Stromal cell of bone marrow (primary cell): ENCODE measurements at regions not wholly inside any gene's neighbourhood (a gene's known extent, or its start where the extent isn't known, plus 50 kb on each side); places are given as distances from the start of the nearest gene placed in this dataset.

Source experiments
- DNase-seq: peaks from one replicate; pipeline ENCODE4 v3.0.0-alpha.2; 2012; ENCODE audit warnings: low read depth

DNA sequence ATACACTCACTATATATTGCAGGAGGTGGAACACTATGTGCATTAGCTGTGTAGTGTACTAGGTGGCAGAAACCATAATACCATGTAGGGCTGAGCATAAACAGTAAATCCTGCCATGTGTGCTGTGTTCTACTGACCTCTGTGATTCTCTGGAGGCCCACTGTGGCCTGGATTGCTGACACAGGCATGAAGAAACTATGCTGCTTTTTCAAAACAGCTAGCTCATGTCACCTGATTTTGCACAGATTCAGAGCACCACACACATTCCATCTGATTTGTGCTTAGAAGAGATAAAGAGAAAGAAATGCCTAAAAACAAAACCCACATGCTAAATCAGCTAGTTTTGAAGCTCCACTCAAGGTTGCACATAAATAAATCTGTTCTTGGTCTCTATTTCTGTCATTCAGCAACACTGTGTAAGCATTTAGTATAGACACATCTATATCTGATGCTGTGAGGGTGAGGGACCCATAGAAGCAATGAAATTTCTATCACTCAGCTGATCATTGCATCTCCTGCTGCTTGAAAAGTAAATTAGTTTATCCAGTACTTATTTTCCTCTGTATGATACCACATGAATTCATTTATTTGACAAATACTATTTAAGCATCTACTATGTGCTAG lies 1007.7 kb upstream of the SEMA6D start:
- no peak for DNase-seq

DNA sequence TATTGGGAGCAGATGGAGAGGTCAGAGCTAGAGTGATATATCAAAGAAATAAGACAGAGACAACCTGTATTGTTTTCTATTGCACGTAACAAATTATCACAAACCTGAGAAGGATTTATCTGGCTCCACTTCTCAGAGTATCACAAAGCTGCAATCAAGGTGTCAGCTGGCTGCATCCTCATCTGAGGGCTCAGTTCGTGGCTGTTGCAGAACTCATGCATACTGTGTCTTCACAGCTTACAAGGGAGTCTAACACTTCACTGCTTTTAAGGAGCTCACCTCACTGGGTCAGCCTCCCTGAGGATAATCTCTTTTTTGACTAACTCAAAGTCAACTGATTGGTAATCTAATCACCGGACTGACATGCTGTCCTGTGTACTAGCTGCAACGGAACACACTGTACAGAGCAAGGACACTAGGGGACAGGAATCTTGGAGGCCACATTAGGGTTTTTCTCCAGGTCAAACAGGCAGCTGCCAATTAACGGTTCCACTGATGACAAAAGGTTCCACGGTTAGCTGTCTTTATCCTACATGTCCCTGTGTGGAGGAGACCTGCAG lies 1006.8 kb upstream of the SEMA6D start:
- no peak for DNase-seq

DNA sequence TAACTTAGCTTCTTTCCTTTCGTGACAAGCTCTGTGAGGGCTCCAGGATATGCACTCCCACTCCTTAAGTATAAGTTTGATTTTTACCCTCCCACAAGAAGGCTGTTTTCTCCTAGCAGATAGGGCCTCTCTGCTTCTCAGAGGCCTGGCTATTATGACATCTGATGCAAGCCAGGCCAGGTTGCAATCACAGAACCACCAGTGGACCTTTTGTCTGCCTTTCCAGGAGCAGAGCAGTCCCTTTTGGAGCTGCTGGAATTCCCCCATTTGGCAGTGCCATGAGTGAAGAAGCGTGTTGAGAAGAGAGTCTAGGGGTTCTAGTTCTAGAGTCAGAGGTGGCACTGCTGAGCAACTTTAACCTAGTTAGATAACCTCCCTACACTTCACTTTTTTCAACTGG lies 1004.3 kb upstream of the SEMA6D start:
- DNase-seq: no peak

DNA sequence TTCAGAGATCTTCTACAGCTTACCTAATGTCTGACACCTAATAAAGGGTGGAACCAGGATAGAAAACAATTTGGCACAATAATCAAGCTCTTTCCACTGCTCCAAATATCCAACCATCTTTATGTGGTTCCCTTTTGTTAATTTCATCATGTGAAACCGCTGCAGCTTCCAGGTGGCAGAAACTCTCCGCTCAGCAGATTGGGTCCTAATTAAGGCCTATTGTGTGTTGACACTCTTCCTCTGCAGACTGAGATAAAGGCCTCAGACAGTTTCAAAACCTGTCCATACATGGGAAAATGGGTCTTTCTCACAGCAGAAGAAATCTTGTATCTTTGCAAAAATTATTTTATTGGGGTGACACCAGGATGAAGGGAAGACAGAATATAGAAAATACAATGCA lies 1002.4 kb upstream of the SEMA6D start:
- no peak for DNase-seq

DNA sequence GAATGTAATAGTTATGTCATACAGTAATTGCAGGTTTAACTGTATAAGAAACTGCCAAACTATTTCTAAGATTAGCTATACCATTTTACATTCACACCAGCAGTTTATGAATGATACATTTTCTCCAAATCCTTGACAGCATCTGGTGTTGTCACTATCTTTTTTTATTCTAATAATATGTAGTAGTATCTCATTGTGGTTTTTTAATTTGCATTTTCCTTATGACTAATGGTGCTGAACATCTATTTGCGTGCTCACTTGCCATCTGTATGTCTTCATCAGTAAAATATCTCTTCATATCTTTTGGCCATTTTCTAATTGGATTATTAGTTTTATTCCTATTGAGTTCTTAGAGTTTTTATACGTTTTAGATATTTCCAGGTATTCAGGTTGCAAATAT lies 994.0 kb upstream of the SEMA6D start:
- no peak for DNase-seq

DNA sequence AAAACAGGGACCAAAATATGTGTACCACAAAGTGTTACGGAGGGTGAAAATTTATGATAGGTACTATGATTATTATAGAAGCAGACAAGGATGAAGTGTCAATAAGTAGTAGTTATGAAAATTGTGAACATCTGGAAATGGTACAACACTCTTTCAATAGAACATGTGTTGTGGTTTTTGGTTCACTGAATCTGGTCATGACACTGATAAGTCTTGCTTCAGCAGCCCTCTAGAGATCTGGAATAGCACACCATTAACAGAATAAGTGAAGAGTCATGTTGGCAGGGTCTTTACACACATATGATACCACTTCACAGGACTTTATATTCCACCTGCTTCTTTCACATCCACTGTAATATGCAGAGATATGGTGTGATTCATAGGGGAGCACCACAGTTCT lies 985.2 kb upstream of the SEMA6D start:
- no peak for DNase-seq

DNA sequence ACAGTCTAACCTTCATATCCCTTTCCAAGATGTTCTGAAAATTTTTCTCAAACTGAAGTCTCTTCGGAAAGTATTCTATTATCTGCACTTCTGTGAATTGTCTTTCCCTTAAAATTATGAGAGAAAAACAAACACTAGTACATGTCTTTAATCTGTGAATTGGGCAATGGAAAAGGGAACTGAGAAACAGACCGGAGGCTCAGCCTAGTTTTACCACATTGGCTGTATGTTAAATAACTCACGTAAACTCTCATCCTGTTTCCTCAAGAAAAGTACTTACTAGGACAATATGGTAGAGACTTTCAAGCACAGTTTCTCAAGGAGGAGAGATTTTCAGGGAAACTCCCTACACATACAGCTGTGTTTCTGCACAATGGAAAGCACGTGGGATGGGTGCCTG lies 982.2 kb upstream of the SEMA6D start:
- no peak for DNase-seq

DNA sequence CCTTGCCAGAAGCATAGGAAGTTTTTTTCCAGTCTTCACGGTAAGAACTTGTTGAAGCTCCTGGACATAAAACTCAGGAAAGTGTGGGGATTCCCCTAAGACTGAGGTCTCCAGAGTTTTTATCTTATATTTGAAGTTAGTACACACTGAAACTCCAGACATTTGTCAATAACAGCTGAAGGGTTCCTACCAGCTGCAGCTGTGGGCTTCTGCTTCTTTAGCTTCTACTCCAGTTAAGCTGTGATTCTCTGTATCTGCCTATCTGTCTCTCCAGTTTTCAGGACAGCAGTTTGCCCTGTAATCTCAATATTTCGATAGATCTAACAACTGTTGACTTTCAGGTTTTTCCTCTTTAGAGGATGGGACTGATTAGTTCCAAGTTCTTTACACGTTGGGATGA lies 966.0 kb upstream of the SEMA6D start:
- DNase-seq: no peak

DNA sequence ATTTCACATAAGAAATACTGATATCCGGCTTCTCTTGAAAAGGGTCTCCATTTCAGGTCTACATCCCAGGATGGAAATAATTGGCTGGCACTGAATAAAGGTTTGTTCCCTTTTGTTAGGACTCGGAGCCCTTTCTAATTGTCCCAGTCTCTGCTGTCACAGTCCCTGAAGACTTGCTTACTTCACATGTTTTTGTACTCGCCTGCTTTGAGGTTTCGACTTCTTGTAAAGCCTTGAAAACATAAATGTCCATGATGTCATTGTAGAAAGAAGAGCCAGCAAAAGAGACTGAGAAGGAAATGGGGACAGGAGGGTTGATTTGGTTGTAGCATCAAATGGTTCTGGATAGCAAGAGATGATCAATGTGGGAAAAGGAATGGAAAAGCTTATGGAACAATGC lies 963.4 kb upstream of the SEMA6D start:
- DNase-seq: no peak

DNA sequence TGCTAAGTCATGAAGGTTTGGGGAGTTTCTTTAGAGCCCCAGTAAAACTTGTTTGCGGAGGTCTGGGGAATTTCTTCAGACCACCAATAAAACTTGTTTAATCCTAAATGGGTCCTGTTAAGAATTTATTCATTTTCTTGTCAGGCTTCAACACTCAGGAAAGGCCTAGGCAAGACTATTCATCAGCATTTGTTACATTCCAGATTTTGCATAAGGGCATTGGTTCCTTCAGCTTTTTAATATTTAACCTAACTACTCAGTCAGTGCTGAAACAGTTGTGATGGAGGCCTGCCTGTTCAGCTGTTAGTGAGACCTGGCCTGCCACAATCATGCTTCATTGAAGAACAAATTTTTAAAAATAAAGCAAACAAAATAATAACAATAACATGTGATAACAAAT lies 954.2 kb upstream of the SEMA6D start:
- DNase-seq: no peak

DNA sequence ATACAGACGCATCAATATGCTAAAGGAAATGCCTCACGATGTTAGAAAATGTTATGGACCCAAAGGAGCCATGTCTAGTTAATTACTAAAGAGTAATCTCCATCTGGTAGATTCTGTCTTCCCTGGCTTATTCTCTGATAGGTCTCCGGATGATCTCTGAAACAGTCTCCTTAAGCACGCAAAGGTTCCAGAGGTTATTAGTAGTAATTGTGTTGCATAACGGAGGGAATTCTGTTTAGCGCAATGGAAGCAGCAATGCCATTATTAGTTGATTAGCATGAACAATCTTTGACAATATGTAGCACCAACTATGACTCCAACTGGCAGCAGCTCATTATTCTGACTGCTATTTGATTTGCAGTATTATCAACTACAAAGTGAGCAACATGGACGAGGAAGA lies 952.5 kb upstream of the SEMA6D start:
- no peak for DNase-seq

DNA sequence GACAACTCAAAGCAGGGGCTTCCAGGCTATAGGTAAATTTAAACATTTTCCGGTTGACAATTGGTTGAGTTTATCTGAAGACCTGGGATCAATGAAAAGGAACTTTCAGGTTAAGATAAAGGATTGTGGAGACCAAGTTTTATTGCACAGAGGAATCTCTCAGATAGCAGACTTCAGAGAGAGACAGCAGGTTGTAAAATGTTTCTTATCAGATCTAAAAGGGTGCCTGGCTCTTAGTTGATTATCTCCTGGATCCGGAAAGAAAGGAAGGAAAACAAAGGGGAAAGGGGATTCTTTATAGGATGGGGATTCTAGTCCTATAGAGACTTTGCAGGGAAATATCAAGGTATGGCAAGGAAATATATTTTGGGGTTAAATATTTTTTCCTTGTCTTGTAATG lies 951.3 kb upstream of the SEMA6D start:
- DNase-seq: no peak

DNA sequence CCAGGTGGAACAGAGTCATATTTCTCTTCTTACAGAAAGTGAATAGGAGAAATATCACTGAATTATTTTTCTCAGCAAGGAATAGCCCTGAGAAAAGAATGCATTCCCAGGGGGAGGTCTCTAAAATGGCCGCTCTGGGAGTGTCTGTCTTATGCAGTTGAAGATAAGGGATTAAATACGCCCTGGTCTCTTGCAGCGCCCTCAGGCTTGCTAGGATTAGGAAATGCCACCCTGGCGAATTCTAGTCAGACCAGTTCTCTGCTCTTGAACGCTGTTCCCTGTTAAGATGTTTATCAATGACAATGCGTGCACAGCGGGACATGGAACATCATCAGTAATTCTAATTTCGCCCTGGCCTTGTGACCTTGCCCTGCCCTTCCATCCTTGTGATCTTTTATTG lies 949.0 kb upstream of the SEMA6D start:
- no peak for DNase-seq

DNA sequence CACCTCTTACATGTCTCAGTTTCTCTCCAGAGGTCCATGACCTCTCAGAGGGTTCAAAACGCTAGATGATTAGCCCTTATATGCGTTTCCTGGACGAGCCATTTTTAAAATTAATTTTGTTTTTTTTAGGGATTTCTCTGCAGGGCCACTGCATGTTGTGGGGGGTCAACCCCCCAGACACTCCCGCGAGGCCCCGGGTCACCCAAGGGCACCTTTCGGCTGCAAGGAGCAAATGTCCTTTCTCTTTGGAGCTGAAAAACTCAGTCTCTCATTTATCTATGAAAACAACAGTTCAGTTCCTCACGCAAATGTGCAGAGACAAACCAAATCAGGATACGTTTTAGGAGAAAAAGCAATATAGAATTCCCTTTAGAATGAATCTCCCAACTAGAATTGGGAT lies 944.3 kb upstream of the SEMA6D start:
- DNase-seq: no peak

DNA sequence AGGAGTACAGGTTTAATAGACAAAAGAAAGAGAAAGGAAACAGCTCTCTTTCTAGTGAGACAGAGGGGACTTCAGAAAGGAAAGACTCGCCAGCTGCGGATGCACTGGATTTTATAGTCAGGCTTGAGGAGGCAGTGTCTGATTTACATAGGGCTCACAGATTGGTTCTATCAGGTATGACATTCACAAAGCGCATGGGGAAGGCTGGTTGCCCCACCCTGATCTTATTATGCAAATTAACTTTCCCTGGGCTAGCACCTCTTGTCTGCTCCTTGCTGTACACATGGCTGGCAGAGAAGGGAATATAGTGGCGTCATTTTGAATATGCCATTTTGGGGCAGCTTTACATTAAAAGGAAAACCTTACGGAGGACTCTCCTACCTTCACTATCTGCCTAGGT lies 938.4 kb upstream of the SEMA6D start:
- DNase-seq: no peak

DNA sequence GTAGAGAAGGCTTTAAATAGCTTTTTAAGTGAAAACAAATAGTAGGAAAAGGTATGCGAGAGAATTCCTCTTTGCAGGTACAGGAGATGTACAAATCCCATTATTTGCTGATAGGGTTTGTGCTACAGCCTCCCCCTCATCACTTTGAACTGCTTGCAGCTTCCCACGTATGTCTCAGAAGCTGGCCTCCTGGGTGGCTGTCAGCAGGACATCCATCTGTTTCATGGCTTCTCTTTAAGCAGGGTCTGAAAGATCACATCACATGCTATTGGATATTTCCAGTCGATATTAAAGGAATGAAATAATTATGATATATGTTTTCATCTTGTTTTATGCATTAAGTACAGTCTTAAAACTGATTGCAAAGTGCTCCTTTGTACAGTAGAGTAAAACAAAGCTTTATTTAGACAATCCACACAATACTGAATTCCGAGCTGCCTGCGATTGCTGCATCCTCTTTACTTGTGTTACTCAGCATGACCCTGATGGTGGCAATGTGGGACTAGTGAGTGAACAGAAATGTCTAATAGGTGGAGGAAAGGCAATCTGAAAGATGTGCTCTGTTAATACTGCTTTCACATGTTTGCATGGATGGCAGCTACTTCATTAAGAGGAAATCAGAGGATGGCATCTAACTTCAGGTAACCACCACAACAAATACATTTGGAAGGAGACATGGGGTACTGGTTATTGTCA lies 930.6 kb upstream of the SEMA6D start:
- DNase-seq: peak; percentile 1

DNA sequence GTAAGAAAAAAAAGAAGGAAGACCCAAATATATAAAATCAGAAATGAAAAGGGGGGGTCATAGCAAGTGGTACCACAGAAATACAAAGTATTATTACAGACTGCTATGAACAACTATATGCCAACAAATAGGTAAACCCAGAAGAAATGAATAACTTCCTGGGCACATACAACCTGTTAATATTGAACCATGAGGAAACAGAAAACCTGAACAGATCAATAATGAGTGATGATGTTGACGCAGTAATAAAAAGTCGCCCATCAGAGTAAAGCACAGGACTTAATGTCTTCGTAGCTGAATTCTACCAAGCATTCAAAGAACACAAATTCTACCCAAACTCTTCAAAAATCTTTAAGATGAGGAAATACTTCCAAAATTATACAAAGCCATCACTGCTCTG lies 921.6 kb upstream of the SEMA6D start:
- no peak for DNase-seq

DNA sequence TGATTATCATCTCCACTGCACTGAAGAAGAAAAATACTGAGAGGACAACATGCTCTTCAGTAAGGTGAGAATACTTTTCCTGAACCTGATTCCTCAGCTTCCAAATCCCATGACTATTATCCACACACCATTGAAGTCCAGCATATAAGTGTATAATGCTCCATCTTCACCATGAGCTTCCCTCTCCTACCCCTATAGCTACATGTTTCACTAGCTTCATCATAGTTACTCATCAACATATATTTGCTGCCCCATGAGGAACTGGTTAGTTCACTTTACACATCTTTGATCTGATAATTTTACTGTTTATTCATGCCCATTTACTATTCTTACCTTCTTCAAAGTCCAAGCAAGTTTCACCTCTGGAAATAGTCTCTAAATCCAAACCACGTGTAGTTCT lies 908.5 kb upstream of the SEMA6D start:
- no peak for DNase-seq

DNA sequence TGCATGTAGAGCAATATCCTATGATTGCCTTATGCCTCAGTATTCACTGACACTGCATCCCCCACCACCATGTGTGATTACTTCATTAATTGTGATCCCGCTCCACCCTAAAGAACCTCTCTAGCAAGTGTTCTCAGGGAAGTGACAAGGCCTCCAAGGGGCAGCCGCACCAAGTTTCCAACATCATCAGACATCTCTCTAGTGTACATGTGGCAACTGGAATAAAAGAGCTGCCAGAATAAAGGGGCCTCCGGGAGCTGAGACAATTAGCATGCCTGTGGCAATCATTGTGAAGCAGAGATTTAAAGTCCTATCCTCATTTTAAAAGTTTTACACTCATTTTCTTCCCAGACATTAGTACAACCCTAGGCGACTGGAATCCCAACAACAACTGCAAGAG lies 902.1 kb upstream of the SEMA6D start:
- no peak for DNase-seq

DNA sequence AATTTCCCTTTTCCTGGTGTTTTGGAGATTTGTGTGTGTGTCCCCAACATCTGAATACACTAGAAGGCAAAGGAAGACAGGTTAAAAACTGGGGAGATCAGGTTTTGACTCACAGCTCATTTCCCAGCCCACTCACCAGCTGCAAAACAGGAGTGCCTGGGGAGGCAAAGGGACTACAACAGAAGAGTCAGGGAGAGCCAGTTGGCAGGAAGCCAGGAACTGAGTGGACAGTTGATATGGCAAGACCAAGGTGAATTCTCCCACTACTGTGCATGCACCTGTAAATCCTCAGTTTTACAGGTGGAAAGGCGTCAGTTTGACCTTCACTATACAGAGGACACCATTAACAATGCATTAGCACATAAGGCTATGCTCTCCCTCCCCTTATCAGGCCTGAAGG lies 901.5 kb upstream of the SEMA6D start:
- no peak for DNase-seq

DNA sequence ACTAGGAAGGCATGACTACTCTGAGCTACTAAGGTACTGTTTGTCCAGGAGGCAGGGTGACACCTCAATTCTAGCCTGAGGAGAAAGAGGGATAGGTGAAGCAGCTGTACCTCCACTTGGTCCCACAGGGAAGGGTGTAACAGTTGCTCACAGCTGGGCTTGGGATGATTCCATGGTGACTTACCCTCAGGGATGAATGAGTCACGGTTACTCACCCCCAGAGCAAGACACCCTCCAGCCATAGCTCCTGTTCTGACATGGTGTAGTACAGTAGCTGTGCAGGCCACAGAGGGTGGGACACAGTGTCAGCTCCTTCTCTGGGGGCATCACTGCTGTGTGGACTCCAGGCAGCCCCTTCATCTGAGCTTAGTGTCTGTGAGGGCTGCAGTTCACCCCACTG lies 868.6 kb upstream of the SEMA6D start:
- peak; percentile 51 for DNase-seq

DNA sequence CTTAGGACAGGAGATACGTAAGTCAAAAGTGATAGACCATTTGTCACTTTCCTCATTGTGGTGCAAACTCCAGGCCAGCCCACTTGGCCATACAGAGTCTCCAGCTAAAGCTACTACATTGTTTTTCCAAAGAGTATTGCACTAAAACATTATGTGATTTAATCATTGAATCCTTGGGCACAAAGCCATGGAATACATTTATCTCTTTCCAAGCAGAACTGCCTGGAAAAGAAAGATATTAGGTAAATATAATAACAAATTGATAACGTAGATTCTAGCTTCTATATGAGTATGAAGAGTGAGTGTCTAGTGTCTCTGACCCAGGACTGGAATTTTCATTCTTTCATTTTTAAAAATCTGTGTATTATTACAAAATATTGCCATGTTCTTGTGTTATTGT lies 863.7 kb upstream of the SEMA6D start:
- DNase-seq: no peak

DNA sequence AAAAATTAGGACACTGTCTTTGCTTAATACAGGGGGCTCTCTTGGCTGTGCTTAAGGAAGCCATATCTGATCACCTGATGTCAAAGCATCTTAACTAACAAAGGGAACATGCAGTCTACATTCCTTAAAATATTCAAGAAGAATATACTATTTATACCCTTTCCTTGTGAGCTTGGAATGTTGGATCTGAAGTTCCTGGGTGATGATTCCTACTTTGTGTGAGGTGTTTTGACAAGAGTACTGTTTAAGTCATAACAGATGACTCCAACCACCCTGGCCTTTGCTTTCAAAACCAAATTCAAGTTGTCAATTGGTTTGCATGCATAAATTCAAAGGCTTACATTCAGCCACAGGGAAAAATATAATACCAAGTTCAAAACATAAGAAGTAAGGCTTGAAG lies 862.7 kb upstream of the SEMA6D start:
- no peak for DNase-seq

DNA sequence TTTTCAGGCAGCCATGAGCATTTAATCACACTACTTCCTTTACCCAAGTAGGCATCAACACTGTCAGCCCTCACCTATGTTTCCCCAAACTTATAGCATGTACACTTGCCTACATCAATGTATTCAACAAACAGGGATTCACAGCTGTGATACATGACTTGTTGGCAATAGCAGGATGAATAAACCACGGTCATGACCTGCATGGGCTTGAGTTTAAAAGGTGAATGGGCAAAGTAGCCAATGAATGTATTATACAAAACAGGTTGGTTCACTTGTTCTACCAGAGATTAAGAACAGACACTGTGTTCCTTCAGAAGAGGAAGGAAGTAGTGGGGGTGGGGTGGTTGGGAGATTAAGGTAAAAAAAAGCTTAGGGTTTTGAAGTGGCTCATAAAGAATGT lies 861.9 kb upstream of the SEMA6D start:
- no peak for DNase-seq
